GM12874 (cell line): ENCODE measurements at regions not wholly inside any gene's neighbourhood (a gene's known extent, or its start where the extent isn't known, plus 50 kb on each side); places are given as distances from the start of the nearest gene placed in this dataset.

Experiments
- TF ChIP-seq, protein P1 (sequence below): IDR thresholded peaks from 2 replicates; pipeline ENCODE4 v1.5.1; 2011; ENCODE audit warnings: low read depth, mild to moderate bottlenecking, control low read depth, low read length, moderate library complexity; ENCODE audit not compliant: insufficient read depth

DNA sequence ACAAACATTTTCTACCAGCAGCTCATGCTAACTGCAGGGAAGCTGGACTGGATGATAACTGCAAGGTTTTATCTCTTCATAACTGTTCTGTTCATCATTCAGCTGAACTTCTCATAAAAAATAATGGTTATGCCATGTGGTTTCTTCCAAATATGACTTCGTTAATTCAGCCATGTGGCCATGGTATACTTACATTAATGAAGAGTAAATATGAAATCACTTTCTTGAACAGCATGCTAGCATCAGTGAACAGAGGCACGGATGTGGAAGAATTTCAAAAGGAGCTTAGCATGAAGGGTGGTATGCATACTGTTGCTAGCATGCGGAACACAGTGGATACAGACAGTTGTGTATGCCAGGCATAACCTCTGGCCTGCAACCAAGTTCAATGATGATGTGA lies 1417.0 kb upstream of the CDH8 start:
- TF ChIP-seq, protein P1, sequence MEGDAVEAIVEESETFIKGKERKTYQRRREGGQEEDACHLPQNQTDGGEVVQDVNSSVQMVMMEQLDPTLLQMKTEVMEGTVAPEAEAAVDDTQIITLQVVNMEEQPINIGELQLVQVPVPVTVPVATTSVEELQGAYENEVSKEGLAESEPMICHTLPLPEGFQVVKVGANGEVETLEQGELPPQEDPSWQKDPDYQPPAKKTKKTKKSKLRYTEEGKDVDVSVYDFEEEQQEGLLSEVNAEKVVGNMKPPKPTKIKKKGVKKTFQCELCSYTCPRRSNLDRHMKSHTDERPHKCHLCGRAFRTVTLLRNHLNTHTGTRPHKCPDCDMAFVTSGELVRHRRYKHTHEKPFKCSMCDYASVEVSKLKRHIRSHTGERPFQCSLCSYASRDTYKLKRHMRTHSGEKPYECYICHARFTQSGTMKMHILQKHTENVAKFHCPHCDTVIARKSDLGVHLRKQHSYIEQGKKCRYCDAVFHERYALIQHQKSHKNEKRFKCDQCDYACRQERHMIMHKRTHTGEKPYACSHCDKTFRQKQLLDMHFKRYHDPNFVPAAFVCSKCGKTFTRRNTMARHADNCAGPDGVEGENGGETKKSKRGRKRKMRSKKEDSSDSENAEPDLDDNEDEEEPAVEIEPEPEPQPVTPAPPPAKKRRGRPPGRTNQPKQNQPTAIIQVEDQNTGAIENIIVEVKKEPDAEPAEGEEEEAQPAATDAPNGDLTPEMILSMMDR, result no peak

DNA sequence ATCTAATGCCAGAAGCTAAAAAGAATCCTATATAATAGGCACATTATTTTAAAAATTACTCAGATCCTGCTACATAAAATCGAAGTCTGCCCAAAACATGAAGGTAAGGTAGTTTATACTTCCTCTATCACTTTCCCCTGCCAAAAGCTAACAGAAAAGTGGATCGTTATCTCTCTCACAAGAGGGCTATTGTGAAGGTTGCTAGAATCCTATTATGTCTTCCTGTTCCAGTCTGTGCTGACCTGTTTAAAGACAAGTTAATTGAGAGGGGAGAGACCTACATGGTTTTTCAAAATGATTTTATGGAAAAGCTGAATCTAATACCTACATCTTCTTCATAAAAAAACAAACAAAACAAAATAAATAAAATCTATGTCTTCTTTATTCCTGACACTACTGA lies 1410.9 kb upstream of the CDH8 start:
- TF ChIP-seq, protein P1, result no peak

DNA sequence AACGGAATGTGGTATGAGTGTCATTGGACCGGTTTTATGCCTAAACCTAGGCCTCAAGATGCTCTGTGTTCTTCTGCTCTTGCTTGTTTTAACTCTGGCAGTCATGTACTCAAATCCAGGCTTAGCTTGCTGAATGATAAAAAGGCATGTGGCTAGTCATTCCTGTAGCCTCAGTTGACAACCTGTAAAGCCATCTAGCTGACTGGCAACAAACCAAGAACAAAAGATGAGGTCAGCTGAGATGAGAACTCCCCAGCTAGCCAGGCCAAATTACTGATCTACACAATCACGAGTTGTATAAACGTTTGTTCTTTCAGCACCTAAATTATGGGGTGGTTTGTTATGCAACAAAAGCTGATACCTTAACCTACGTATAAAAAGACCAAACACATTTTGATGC lies 1406.0 kb upstream of the CDH8 start:
- TF ChIP-seq, protein P1, result no peak

DNA sequence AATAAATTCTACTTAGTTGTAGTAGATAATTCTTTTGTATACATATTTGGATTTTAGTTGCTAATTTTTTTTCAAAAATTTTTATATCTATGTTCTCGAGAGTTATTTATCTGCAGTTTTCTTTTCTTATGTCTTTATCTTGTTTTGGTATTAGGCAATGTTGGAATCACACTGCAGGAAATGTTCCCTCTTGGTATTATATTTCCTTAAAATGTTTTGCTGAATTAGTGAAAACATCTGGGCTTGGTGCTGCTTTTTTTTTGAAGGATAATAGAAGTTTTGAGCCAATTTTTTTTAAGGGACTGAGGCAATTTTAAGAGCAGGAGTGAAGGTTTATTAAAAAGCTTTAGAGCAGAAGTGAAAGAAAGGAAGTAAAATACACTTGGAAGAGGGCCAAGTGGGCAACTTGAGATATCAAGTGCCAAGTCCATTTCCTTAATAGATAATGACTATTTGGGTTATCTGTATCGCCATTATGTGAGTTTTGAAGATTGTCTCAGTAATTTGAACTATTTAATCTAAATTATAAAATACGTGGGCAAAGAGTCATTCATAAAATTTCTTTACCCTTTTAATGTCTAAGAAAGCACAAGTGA lies 1390.1 kb upstream of the CDH8 start:
- TF ChIP-seq, protein P1, result no peak

DNA sequence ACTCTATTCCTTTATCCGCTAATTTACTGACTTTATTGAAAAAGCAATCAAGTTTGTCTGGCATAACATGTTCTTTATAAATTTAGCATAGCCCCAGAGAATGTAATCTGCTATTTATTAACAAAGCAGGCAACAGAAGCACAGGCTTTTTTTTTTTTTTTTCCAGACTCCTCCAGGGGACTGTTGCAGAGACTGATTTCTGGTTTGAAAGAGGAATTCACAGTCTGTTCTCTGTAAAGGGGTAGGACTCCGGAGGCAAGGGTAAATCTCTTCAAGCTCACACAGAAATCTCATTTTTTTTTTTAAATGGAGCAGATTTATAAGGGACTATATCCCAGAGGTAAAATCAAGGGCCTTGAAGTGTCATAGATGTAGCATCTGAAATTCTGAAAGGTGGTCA lies 1386.5 kb upstream of the CDH8 start:
- TF ChIP-seq, protein P1, result no peak

DNA sequence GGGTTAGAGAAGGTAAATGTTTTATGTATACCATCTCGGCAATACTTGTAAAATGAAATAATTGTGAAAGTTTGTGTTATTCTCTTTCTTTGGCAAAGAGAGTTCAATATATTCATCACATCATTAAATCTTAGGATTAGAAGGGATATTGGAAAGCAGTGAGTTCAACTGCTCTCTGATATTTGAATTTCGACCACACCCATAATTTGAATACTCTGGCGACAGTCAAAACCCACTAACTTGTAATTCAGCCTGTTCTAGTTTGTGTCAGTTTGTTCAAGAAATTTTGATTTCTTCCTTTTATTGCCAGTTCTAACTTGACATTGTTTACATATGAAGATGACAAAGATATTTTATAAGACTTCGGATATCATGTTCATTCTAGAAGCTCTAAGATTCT lies 1380.5 kb upstream of the CDH8 start:
- TF ChIP-seq, protein P1, result no peak

DNA sequence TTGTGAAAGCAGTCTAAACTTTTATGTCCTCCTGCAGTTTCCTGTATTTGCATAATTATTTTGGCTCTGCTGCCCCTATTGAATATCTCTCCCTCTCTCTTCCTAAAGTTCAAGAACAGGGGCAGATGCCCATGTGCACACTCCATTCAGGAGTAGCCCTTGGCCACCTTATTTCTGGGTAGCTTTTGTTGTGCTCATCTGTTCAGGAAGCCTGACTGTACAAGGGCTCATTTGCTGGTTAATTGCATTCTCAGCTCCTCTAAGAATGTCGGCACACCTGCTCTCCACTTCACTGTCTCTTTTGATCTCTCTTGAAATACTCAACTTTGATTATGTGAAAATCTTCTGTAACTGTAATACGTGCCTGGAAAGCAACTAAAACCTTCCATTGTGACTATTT lies 1378.8 kb upstream of the CDH8 start:
- TF ChIP-seq, protein P1, result no peak
